ENCODE measurements at regions not wholly inside any gene's neighbourhood (a gene's known extent, or its start where the extent isn't known, plus 50 kb on each side); places are given as distances from the start of the nearest gene placed in this dataset.

DNA sequence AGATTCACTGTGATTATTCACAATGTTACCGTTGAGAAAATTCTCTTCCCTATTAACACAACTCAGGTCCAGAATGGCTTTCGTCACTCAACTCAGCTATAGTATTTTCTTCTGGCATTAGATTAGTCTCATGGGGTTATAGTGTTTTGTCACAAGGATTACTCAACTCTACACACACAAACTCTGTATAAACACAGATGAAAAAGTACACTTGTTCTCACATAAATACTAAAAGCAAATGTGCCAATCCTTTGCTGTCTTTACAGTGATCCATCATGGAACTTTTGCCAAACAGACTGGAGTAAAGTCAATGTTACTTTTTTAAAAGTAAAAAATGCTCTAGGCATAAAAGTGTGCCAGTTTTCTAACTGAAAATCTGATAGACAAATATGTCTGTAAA, 267.6 kb downstream of the RBM43 start:
- Histone ChIP-seq H3K27ac (ENCODE audit: low read depth) (no peak overlapping the region), H3K36me3 (ENCODE audit: insufficient read depth) (no peaks in the 10 kb centered on the region), H3K4me2 (no peak overlapping the region), H3K9me2 (ENCODE audit: insufficient read depth) (peaks cover 3% of the 10 kb centered on the region), H3K27me3 (ENCODE audit: insufficient read depth) (no peaks in the 10 kb centered on the region), H3F3A (replicated peaks; ENCODE audit: low read depth) (no peaks in the 10 kb centered on the region), H3K4me1 (ENCODE audit: insufficient read depth) (no peaks in the 10 kb centered on the region), H3K4me3 (no peak overlapping the region), H2AFZ (no peak overlapping the region), H3K79me2 (replicated peaks; ENCODE audit: insufficient read depth) (no peaks in the 10 kb centered on the region), H4K20me1 (replicated peaks; ENCODE audit: insufficient read depth) (no peaks in the 10 kb centered on the region)
- Mint-ChIP-seq H3K4me1 (no peaks in the 10 kb centered on the region), H3K27ac (no peak overlapping the region), H3K9me3 (peaks cover 18% of the 10 kb centered on the region), H3K4me3 (no peak overlapping the region), H3K36me3 (ENCODE audit: low read depth) (peaks cover 17% of the 10 kb centered on the region; the same call in 2 of the 3 replicates), H3K27me3 (ENCODE audit: insufficient read depth, low read depth, poor library complexity) (peaks cover 3% of the 10 kb centered on the region)
- DNase-seq (ENCODE audit: low spot score) (no peak), ATAC-seq (no peak)
- TF ChIP-seq STAT1 (IDR thresholded peaks at IDR 0.05; ENCODE audit: unreplicated experiment) (no peak), EZH2 (IDR thresholded peaks at IDR 0.05; ENCODE audit: low read depth, unreplicated experiment) (no peak), NANOG (IDR thresholded peaks at IDR 0.05; ENCODE audit: borderline replicate concordance) (no peak), EZH2phosphoT487 (IDR thresholded peaks at IDR 0.05; ENCODE audit: unreplicated experiment) (no peak), ZNF331 (CRISPR knock-in tag; IDR thresholded peaks at IDR 0.05; ENCODE audit: low read depth) (no peak), POLR2AphosphoS5 (IDR thresholded peaks at IDR 0.05; ENCODE audit: low read depth) (no peak), CREB1 (CRISPR knock-in tag; IDR thresholded peaks at IDR 0.05; ENCODE audit: low read depth) (no peak), JUNB (IDR thresholded peaks at IDR 0.05; ENCODE audit: unreplicated experiment) (no peak), ZNF114 (CRISPR knock-in tag; IDR thresholded peaks at IDR 0.05) (no peak)
- TF ChIP-seq, protein P1, sequence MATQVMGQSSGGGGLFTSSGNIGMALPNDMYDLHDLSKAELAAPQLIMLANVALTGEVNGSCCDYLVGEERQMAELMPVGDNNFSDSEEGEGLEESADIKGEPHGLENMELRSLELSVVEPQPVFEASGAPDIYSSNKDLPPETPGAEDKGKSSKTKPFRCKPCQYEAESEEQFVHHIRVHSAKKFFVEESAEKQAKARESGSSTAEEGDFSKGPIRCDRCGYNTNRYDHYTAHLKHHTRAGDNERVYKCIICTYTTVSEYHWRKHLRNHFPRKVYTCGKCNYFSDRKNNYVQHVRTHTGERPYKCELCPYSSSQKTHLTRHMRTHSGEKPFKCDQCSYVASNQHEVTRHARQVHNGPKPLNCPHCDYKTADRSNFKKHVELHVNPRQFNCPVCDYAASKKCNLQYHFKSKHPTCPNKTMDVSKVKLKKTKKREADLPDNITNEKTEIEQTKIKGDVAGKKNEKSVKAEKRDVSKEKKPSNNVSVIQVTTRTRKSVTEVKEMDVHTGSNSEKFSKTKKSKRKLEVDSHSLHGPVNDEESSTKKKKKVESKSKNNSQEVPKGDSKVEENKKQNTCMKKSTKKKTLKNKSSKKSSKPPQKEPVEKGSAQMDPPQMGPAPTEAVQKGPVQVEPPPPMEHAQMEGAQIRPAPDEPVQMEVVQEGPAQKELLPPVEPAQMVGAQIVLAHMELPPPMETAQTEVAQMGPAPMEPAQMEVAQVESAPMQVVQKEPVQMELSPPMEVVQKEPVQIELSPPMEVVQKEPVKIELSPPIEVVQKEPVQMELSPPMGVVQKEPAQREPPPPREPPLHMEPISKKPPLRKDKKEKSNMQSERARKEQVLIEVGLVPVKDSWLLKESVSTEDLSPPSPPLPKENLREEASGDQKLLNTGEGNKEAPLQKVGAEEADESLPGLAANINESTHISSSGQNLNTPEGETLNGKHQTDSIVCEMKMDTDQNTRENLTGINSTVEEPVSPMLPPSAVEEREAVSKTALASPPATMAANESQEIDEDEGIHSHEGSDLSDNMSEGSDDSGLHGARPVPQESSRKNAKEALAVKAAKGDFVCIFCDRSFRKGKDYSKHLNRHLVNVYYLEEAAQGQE (IDR thresholded peaks at IDR 0.05; ENCODE audit: unreplicated experiment): no peak
- TF ChIP-seq, protein P2, sequence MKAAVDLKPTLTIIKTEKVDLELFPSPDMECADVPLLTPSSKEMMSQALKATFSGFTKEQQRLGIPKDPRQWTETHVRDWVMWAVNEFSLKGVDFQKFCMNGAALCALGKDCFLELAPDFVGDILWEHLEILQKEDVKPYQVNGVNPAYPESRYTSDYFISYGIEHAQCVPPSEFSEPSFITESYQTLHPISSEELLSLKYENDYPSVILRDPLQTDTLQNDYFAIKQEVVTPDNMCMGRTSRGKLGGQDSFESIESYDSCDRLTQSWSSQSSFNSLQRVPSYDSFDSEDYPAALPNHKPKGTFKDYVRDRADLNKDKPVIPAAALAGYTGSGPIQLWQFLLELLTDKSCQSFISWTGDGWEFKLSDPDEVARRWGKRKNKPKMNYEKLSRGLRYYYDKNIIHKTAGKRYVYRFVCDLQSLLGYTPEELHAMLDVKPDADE (IDR thresholded peaks at IDR 0.05): no peak
- TF ChIP-seq, protein P3, sequence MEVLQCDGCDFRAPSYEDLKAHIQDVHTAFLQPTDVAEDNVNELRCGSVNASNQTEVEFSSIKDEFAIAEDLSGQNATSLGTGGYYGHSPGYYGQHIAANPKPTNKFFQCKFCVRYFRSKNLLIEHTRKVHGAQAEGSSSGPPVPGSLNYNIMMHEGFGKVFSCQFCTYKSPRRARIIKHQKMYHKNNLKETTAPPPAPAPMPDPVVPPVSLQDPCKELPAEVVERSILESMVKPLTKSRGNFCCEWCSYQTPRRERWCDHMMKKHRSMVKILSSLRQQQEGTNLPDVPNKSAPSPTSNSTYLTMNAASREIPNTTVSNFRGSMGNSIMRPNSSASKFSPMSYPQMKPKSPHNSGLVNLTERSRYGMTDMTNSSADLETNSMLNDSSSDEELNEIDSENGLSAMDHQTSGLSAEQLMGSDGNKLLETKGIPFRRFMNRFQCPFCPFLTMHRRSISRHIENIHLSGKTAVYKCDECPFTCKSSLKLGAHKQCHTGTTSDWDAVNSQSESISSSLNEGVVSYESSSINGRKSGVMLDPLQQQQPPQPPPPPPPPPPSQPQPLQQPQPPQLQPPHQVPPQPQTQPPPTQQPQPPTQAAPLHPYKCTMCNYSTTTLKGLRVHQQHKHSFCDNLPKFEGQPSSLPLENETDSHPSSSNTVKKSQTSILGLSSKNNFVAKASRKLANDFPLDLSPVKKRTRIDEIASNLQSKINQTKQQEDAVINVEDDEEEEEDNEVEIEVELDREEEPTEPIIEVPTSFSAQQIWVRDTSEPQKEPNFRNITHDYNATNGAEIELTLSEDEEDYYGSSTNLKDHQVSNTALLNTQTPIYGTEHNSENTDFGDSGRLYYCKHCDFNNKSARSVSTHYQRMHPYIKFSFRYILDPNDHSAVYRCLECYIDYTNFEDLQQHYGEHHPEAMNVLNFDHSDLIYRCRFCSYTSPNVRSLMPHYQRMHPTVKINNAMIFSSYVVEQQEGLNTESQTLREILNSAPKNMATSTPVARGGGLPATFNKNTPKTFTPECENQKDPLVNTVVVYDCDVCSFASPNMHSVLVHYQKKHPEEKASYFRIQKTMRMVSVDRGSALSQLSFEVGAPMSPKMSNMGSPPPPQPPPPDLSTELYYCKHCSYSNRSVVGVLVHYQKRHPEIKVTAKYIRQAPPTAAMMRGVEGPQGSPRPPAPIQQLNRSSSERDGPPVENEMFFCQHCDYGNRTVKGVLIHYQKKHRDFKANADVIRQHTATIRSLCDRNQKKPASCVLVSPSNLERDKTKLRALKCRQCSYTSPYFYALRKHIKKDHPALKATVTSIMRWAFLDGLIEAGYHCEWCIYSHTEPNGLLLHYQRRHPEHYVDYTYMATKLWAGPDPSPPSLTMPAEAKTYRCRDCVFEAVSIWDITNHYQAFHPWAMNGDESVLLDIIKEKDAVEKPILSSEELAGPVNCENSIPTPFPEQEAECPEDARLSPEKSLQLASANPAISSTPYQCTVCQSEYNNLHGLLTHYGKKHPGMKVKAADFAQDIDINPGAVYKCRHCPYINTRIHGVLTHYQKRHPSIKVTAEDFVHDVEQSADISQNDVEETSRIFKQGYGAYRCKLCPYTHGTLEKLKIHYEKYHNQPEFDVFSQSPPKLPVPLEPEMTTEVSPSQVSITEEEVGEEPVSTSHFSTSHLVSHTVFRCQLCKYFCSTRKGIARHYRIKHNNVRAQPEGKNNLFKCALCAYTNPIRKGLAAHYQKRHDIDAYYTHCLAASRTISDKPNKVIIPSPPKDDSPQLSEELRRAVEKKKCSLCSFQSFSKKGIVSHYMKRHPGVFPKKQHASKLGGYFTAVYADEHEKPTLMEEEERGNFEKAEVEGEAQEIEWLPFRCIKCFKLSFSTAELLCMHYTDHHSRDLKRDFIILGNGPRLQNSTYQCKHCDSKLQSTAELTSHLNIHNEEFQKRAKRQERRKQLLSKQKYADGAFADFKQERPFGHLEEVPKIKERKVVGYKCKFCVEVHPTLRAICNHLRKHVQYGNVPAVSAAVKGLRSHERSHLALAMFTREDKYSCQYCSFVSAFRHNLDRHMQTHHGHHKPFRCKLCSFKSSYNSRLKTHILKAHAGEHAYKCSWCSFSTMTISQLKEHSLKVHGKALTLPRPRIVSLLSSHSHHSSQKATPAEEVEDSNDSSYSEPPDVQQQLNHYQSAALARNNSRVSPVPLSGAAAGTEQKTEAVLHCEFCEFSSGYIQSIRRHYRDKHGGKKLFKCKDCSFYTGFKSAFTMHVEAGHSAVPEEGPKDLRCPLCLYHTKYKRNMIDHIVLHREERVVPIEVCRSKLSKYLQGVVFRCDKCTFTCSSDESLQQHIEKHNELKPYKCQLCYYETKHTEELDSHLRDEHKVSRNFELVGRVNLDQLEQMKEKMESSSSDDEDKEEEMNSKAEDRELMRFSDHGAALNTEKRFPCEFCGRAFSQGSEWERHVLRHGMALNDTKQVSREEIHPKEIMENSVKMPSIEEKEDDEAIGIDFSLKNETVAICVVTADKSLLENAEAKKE (CRISPR knock-in tag; IDR thresholded peaks at IDR 0.05): no peak
- TF ChIP-seq, protein P4, sequence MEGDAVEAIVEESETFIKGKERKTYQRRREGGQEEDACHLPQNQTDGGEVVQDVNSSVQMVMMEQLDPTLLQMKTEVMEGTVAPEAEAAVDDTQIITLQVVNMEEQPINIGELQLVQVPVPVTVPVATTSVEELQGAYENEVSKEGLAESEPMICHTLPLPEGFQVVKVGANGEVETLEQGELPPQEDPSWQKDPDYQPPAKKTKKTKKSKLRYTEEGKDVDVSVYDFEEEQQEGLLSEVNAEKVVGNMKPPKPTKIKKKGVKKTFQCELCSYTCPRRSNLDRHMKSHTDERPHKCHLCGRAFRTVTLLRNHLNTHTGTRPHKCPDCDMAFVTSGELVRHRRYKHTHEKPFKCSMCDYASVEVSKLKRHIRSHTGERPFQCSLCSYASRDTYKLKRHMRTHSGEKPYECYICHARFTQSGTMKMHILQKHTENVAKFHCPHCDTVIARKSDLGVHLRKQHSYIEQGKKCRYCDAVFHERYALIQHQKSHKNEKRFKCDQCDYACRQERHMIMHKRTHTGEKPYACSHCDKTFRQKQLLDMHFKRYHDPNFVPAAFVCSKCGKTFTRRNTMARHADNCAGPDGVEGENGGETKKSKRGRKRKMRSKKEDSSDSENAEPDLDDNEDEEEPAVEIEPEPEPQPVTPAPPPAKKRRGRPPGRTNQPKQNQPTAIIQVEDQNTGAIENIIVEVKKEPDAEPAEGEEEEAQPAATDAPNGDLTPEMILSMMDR (conservative IDR thresholded peaks at IDR 0.05; ENCODE audit: low read depth in 2 of 2): no peak

Measured in GM23338 (cell line).